NCI-H128 (cell line): ENCODE measurements at regions not wholly inside any gene's neighbourhood (a gene's known extent, or its start where the extent isn't known, plus 50 kb on each side); places are given as distances from the start of the nearest gene placed in this dataset.

Source experiments
- DNase-seq: peaks from one replicate; lab custom pipeline; 2025; ENCODE audit not compliant: unreplicated experiment; lab: John Stamatoyannopoulos, UW

GRCh38 chr10:10126218-10126617 is 891.5 kb upstream of the CELF2 start:
- DNase-seq, result no peak

DNA sequence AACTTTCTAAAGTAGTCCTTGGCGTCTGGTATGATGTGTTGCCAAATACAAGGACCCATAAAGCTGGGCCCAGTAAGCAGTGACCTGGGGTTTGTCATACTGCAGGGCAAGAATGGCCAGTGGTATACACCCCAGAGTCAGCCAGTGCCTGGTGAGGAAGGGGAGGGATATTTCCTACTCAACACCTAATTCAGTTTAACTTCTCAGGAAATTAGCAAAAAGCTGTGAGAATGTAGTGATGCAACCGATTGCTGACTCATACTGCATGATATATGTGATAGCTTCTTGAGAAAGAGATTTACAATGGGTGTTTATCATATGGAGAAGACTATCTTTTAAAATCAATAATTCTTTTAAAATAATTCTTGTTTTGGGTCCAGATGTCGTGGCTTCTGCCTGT is 889.3 kb upstream of the CELF2 start:
- DNase-seq, result no peak

- no peak for DNase-seq
Observed at GRCh38 chr10:10130686-10131085, 887.0 kb upstream of the CELF2 start.

DNA sequence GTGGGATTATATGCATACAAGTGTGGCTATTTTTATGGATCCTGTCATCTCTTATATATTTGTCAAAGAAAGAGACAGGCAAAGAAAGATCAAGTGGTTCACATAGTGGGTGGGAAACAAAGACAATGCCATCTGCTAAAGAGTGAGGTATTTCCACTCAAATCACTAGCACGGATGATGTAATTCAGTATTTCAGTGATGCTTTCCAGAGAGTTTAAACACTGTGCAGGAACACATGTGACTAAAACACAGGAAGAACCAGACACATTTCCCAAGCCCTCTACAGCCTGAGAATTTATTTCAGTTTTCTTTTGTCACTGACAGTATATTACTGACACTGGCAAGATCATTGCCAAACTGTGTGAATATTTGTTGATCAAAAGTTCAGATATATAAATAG is 885.7 kb upstream of the CELF2 start:
- no peak for DNase-seq

DNA sequence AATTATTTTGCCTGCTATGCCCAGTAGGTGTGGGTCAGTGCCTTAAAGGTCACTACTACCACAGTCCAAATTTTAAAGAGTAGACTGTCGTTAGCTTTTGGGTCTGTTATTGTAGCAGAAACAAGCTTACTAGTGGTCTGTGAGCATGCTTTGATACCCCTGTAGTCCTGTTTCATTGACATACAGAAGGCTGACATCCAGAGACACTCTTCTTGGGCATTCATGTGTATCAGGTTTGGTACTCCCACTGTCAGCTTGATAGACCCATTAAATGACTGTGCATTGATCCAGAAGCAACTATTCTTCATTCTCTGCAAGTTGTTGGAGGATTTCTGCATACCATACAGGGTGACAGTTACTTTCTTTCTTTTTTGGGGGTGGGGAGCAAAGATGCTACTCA is 884.4 kb upstream of the CELF2 start:
- no peak for DNase-seq

DNA sequence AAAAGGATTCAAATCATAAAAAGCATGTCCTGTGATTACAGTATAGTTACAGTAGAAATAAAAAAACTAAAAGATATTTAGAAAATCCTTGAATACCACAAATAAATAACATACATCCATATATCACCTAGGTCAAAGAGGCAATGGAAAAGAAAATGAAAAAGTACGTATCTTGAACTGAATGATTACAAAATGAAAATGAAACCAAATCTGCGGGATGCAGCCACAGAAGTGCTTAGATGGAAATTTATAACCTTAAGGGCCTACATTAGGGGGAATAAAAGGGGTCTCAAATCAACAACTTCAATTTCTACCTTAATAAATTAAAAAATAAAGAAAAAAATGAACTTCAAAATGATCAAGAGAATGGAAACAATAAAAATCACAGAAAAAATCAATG is 879.0 kb upstream of the CELF2 start:
- no peak for DNase-seq

GRCh38 chr10:10141782-10142382 is 875.8 kb upstream of the CELF2 start:
- DNase-seq, result no peak

DNA sequence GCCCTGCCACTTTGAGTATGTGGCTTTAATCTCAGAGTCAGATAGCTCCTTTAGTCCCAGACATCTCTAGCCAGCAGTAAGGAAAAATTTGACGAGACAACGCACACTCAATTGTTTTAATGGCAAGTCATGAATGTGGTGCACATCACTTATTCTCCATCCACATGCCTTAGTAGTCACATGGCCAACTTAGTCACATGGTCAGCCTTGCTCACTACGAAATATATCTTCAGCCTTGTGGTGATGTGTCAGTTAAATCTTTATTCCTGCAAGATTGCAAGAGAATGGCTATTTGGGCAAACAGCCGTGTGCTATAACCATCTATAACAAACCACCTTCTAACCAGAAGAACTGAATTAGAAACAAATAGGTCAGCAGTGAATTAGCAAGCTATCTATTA is 871.1 kb upstream of the CELF2 start:
- DNase-seq, result no peak

- no peak for DNase-seq
Observed at GRCh38 chr10:10149899-10150298, 867.8 kb upstream of the CELF2 start.

DNA sequence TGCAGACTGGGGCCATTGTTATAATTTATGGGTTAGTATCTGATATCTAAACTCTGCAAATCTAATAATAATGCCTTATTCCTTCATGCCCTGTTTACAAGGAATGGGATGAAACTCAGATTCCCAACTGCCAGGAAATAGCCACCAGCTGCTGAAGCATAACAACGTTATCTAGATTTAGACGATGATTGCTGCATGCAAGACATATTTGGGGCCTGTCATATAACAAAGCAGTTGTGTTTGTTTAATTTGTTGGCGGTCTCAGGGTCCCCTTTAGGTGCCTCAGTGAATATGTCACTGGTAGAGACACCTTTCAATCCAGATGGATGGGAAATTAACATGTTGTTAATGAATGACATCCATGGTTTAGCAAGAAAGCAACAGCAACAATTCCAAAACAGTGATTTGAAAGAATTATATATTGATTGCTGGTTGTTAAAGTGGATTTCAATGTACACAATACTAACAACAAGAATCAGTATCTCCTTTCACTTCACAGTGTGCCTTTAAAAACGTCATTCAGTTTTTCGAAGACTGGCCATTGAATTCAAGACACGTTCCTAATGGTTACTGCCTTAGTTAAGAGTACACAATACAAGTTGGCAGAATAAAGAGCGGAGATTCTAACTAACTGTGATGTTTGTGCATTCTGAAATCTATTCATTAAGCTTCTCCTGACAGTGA is 860.6 kb upstream of the CELF2 start:
- no peak for DNase-seq

DNA sequence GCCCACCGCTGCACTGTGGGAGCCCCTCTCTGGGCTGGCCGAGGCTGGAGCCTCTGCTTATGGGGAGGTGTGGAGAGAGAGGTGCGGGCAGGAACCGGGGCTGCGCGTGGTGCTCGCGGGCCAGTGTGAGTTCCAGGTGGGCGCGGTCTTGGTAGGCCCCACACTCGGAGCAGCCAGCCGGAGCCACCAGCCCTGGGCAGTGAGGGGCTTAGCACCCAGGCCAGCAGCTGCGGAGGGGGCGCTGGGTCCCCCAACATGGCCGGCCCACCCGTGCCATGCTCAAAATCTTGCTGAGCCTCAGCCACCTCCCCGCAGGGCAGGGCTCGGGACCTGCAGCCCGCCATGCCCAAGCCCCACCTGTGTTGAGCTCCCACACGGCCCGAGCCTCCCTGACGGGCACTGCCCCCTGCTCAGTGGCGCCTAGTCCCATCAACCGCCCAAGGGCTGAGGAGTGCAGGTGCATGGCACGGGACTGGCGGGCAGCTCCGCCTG is 856.8 kb upstream of the CELF2 start:
- DNase-seq, result no peak

- no peak for DNase-seq
Observed at GRCh38 chr10:10164848-10165247, 852.8 kb upstream of the CELF2 start.

DNA sequence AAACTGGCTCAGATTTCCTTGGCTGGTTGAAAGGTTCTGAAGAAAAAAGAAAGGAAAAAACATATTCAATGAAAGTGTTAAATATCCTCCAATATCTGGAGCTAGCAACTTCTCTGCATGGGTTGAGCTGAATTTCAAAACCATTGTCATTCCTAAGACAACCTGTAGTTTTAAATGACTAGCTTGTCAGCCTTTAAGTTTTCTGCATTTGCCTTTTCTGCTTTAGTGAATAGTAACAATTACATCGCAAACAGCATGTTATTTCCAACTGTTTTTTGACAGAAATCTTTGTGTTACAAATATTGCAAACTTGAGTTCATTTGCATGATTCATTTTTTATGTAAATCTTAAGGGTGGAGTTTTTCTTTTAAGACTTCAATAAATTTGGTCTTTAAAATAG is 852.3 kb upstream of the CELF2 start:
- DNase-seq, result no peak

DNA sequence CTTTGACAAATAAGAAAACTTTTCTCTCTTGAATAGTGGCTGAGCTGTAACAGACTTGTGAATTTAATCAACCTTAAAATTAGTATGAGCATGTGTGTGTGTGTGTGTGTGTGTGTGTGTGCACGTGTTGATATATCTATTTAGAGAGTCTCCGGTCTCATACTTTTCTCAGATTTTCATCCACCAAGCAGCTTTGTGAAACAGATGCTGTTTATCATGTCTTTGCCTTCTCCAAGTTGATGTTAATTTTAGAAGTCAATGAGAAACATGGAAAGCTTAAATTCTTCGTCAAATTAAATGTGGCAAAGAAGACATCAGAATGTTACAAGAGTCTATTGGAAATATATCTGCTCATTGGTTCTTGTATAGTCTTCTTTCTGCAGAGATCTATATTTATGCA is 839.2 kb upstream of the CELF2 start:
- DNase-seq, result no peak

- no peak for DNase-seq
Observed at GRCh38 chr10:10193848-10194247, 823.8 kb upstream of the CELF2 start.

- no peak for DNase-seq
Observed at GRCh38 chr10:10196701-10197100, 821.0 kb upstream of the CELF2 start.

DNA sequence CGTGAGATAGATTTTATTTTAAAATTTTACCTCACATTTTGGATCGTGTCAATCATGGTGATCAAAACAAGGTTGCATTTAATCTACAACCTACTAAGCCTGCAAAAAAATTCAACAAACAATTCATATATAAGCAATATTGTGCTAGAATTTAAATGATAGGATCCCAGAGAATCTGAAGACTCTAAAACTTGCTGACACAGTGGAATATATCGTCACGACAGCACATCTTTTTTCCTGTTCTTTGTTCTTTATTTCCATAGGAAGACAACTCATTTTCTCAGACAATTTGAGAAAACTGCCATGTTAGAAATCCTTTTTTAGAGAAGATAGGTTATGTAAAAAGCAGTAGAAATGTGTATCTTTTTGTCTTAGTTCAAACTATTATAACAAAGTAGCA is 820.2 kb upstream of the CELF2 start:
- no peak for DNase-seq

DNA sequence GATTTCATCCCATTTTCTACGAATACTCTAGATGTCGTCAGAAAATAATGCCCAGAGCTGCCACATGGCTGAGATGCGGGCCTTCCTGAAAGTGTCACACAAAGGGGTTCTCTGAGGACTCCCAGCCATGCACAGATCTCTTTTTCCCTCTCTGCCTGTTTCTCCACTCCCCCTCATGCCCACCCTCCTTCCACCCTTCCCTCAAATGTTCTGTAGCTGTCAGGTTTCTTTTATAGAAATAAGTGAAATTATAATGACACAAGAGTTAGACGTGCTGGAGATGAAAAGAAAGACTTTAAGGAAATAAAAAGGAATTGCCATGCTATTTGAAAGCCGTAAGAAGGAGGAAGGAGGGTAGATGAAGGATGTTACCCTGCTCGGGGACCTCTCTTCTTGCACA is 819.3 kb upstream of the CELF2 start:
- no peak for DNase-seq

- no peak for DNase-seq
Observed at GRCh38 chr10:10204415-10204814, 813.3 kb upstream of the CELF2 start.

DNA sequence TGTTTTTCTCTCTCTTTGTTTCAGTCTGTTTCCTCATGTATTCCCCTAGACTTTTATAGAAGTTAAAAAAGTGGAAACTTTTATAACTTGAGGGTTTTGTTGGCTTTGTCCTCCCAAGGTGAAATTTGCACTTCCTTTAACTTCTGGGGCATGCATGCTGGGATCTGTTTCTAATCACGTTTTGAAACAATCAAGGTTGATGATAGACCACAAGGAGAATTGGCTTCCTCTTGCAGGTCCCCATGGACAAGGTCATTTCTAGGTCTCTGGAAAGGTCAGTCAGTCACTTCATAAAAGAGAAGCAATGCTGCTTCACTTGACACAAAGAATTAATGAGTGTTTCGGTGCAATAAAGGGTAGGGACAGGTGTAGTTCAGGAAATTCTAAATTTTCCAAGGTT is 811.8 kb upstream of the CELF2 start:
- DNase-seq, result no peak

GRCh38 chr10:10207538-10207937 is 810.1 kb upstream of the CELF2 start:
- no peak for DNase-seq

GRCh38 chr10:10208196-10208595 is 809.5 kb upstream of the CELF2 start:
- no peak for DNase-seq

GRCh38 chr10:10209167-10209566 is 808.5 kb upstream of the CELF2 start:
- no peak for DNase-seq
